ENCODE measurements at regions not wholly inside any gene's neighbourhood (a gene's known extent, or its start where the extent isn't known, plus 50 kb on each side); places are given as distances from the start of the nearest gene placed in this dataset.

DNA sequence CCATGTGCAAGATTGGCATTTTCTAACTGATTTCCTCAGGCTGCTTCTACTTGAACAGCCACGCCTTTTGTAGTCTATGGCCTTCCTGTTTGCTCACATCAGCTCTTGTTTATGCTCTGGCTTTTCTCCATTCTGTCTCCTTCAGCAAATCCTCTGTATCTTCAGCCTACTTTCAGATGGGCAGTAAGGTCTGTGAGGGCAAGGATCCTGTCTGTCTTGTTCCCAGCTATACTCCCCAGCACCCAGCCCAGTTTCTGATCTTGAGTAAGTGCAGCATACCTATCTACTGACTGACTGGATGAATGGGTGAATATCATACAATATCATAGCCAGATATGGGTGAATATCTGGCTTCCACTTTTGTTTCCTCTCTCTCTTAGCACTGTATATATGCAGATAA is 438.1 kb downstream of the LMO4 start:
- DNase-seq (ENCODE audit: low spot score): no peak
- Histone ChIP-seq H3K36me3 (ENCODE audit: control insufficient read depth in 4 of 4, insufficient read depth in 3 of 4, low read depth in 1 of 4, low read length in 3 of 4) (no peaks in the 10 kb centered on the region), H3K27me3 (ENCODE audit: control insufficient read depth in 4 of 4, insufficient read depth in 4 of 4, low read length in 3 of 4) (no peaks in the 10 kb centered on the region), H3K27ac (ENCODE audit: low read depth in 1 of 2, low read length in 2 of 2) (no peak overlapping the region), H3K9me3 (ENCODE audit: control insufficient read depth in 4 of 4, low read length in 3 of 4) (no peaks in the 10 kb centered on the region), H3K9ac (ENCODE audit: low read depth in 1 of 2, low read length in 2 of 2) (no peak overlapping the region), H3K4me3 (ENCODE audit: low read depth in 1 of 3, low read length in 3 of 3) (no peak overlapping the region), H3K4me1 (ENCODE audit: control insufficient read depth in 4 of 4, insufficient read depth in 4 of 4, low read length in 3 of 4) (no peaks in the 10 kb centered on the region)
- WGBS: 74% methylated on average over 1 of the region's 1 CpG
- TF ChIP-seq HNF4A (conservative IDR thresholded peaks at IDR 0.05): no peak
- TF ChIP-seq, protein P1, sequence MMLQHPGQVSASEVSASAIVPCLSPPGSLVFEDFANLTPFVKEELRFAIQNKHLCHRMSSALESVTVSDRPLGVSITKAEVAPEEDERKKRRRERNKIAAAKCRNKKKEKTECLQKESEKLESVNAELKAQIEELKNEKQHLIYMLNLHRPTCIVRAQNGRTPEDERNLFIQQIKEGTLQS (IDR thresholded peaks at IDR 0.05): no peak
- TF ChIP-seq SP1 (IDR thresholded peaks at IDR 0.05): no peak
- TF ChIP-seq FOXA1 (IDR thresholded peaks at IDR 0.05): no peak
- TF ChIP-seq, protein P2, sequence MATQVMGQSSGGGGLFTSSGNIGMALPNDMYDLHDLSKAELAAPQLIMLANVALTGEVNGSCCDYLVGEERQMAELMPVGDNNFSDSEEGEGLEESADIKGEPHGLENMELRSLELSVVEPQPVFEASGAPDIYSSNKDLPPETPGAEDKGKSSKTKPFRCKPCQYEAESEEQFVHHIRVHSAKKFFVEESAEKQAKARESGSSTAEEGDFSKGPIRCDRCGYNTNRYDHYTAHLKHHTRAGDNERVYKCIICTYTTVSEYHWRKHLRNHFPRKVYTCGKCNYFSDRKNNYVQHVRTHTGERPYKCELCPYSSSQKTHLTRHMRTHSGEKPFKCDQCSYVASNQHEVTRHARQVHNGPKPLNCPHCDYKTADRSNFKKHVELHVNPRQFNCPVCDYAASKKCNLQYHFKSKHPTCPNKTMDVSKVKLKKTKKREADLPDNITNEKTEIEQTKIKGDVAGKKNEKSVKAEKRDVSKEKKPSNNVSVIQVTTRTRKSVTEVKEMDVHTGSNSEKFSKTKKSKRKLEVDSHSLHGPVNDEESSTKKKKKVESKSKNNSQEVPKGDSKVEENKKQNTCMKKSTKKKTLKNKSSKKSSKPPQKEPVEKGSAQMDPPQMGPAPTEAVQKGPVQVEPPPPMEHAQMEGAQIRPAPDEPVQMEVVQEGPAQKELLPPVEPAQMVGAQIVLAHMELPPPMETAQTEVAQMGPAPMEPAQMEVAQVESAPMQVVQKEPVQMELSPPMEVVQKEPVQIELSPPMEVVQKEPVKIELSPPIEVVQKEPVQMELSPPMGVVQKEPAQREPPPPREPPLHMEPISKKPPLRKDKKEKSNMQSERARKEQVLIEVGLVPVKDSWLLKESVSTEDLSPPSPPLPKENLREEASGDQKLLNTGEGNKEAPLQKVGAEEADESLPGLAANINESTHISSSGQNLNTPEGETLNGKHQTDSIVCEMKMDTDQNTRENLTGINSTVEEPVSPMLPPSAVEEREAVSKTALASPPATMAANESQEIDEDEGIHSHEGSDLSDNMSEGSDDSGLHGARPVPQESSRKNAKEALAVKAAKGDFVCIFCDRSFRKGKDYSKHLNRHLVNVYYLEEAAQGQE (IDR thresholded peaks at IDR 0.05): no peak
- no peak for TF ChIP-seq YY1 (IDR thresholded peaks at IDR 0.05)
- TF ChIP-seq GABPA (IDR thresholded peaks at IDR 0.05 in 1 of 2, conservative IDR thresholded peaks at IDR 0.05 in 1 of 2): no peak
- TF ChIP-seq, protein P3, sequence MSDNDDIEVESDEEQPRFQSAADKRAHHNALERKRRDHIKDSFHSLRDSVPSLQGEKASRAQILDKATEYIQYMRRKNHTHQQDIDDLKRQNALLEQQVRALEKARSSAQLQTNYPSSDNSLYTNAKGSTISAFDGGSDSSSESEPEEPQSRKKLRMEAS (IDR thresholded peaks at IDR 0.05): no peak
- no peak for TF ChIP-seq JUND (IDR thresholded peaks at IDR 0.05)
- no peak for TF ChIP-seq RAD21 (IDR thresholded peaks at IDR 0.05)
- TF ChIP-seq TAF1 (conservative IDR thresholded peaks at IDR 0.05): no peak
- no peak for TF ChIP-seq FOXA2 (IDR thresholded peaks at IDR 0.05)

DNA sequence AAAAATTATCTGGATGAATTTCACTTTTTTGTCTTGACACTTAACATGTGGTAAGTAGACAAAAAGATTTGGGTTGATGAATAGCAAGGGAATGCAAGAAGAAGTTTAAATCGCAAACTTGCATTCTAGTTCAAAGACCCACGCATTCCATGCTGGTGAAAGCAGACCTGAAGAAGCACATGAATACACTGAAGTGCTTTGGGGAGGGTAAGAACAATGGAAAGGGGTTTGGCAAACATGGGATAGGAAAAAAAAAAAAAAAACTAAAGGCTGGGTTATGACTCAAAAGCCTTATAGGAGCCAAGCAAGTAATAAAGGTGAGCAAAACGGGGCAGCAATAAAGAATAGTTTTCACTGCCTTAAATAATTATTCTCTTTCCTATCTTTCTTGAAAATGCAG is 450.2 kb downstream of the LMO4 start:
- Histone ChIP-seq H3K9ac (ENCODE audit: low read depth in 1 of 2, low read length in 2 of 2) (no peak overlapping the region), H3K9me3 (ENCODE audit: control insufficient read depth in 4 of 4, low read length in 3 of 4) (no peaks in the 10 kb centered on the region), H3K4me1 (ENCODE audit: control insufficient read depth in 4 of 4, insufficient read depth in 4 of 4, low read length in 3 of 4) (no peaks in the 10 kb centered on the region), H3K4me3 (ENCODE audit: low read depth in 1 of 3, low read length in 3 of 3) (no peak overlapping the region), H3K27ac (ENCODE audit: low read depth in 1 of 2, low read length in 2 of 2) (no peak overlapping the region), H3K27me3 (ENCODE audit: control insufficient read depth in 4 of 4, insufficient read depth in 4 of 4, low read length in 3 of 4) (no peaks in the 10 kb centered on the region), H3K36me3 (ENCODE audit: control insufficient read depth in 4 of 4, insufficient read depth in 3 of 4, low read depth in 1 of 4, low read length in 3 of 4) (no peaks in the 10 kb centered on the region)
- TF ChIP-seq FOXA1 (IDR thresholded peaks at IDR 0.05) (no peak), YY1 (IDR thresholded peaks at IDR 0.05) (no peak), HNF4G (IDR thresholded peaks at IDR 0.05) (no peak), GABPA (IDR thresholded peaks at IDR 0.05 in 1 of 2, conservative IDR thresholded peaks at IDR 0.05 in 1 of 2) (no peak), EGR1 (IDR thresholded peaks at IDR 0.05; ENCODE audit: low read depth in 2 of 2) (no peak), SP1 (IDR thresholded peaks at IDR 0.05) (no peak), FOXA2 (IDR thresholded peaks at IDR 0.05) (no peak)
- TF ChIP-seq, protein P2 (IDR thresholded peaks at IDR 0.05): no peak
- TF ChIP-seq, protein P4, sequence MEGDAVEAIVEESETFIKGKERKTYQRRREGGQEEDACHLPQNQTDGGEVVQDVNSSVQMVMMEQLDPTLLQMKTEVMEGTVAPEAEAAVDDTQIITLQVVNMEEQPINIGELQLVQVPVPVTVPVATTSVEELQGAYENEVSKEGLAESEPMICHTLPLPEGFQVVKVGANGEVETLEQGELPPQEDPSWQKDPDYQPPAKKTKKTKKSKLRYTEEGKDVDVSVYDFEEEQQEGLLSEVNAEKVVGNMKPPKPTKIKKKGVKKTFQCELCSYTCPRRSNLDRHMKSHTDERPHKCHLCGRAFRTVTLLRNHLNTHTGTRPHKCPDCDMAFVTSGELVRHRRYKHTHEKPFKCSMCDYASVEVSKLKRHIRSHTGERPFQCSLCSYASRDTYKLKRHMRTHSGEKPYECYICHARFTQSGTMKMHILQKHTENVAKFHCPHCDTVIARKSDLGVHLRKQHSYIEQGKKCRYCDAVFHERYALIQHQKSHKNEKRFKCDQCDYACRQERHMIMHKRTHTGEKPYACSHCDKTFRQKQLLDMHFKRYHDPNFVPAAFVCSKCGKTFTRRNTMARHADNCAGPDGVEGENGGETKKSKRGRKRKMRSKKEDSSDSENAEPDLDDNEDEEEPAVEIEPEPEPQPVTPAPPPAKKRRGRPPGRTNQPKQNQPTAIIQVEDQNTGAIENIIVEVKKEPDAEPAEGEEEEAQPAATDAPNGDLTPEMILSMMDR (IDR thresholded peaks at IDR 0.05; ENCODE audit: low read depth, low read length, missing input control): no peak
- WGBS: 90% methylated on average over 3 of the region's 3 CpGs
- no peak for DNase-seq (ENCODE audit: low spot score)
